Heart left ventricle (tissue), 16 donors: ENCODE measurements at regions not wholly inside any gene's neighbourhood (a gene's known extent, or its start where the extent isn't known, plus 50 kb on each side); places are given as distances from the start of the nearest gene placed in this dataset.
A peak's percentile ranks its signal among the peaks of the same experiment; 100 is the strongest.

Experiments used
- ATAC-seq, 4 donors: fragments of 200-7000 bp; cut with Tn5 transposase; one replicate each; pipeline ENCODE4 v1.9.1; 2020 to 2022; ENCODE audit warnings: moderate library complexity in 4 of 4, mild to moderate bottlenecking in 3 of 4, moderate number of reproducible peaks in 1 of 4
- DNase-seq, 5 donors: peaks; one replicate each; pipeline ENCODE4 v3.0.0-alpha.2; 2020
- H3K27ac ChIP-seq, 12 donors: fragments of 200-600 bp; sonication (generic) in 4 of 12; one replicate each; pipeline versions ENCODE4 v1.5.0 to v1.8.0; 2016 to 2022; ENCODE audit warnings: mild to moderate bottlenecking in 2 of 12
- H3K27me3 ChIP-seq, 9 donors: fragments of 200-600 bp; sonication (generic) in 2 of 9; one replicate each; pipeline versions ENCODE4 v1.5.1 to v1.8.0; 2016 to 2022; ENCODE audit warnings: mild to moderate bottlenecking in 3 of 9
- H3K36me3 ChIP-seq, 9 donors: fragments of 200-600 bp; sonication (generic) in 2 of 9; one replicate each; pipeline versions ENCODE4 v1.5.0 to v1.8.0; 2018 to 2022; ENCODE audit warnings: mild to moderate bottlenecking in 2 of 9
- H3K4me1 ChIP-seq, 12 donors: fragments of 200-600 bp; sonication (generic) in 4 of 12; one replicate each; pipeline versions ENCODE4 v1.5.0 to v1.8.0; 2016 to 2022; ENCODE audit warnings: mild to moderate bottlenecking in 3 of 12
- H3K4me3 ChIP-seq, 12 donors: fragments of 200-600 bp; sonication (generic) in 4 of 12; one replicate each; pipeline versions ENCODE4 v1.5.0 to v1.8.0; 2017 to 2022; ENCODE audit warnings: mild to moderate bottlenecking in 9 of 12, moderate library complexity in 4 of 12
- H3K9me3 ChIP-seq, 12 donors: fragments of 200-600 bp; sonication (generic) in 4 of 12; one replicate each; pipeline versions ENCODE4 v1.5.0 to v1.8.0; 2016 to 2022; ENCODE audit warnings: mild to moderate bottlenecking in 1 of 12
- POLR2A ChIP-seq, 2 donors: fragments of 450-650 bp; IDR thresholded peaks; one replicate each; pipeline ENCODE4 v1.6.1; 2017; ENCODE audit warnings: antibody characterized with exemption in 2 of 2, mild to moderate bottlenecking in 2 of 2, moderate library complexity in 2 of 2
- WGBS, 4 donors: extraction: QIAGEN DNeasy Blood & Tissue Kit in 2 of 4; methylation state at CpG; one replicate each; pipeline versions ENCODE4 v1.1.5 to v1.1.7; 2013 to 2018; 5-methylcytosine and 5-hydroxymethylcytosine counted together
- intact Hi-C, 10 donors: fragments of 100-400 bp; cut with DNase I; formaldehyde crosslinking; loops; one replicate each; pipeline versions ENCODE4 v1.11.1 to v1.14.2; 2022
- TF ChIP-seq, protein P1 (sequence below), 12 donors: fragments of 200-600 bp; sonication (generic) in 4 of 12; IDR thresholded peaks; one replicate each; pipeline versions ENCODE4 v1.5.0 to v1.8.0; 2018 to 2022; ENCODE audit warnings: antibody characterized with exemption in 12 of 12, mild to moderate bottlenecking in 5 of 12
- donor health status: ischemic (EF 13 %, LVEDD 7.1; RV severe dilation, severe dysfunction).
- donor health status: healthy with polysubstance abuse.
- donor health status: DM: no; HTN: yes; CAD: no.
- donor health status: DM: no; HTN: no; CAD: no.
- donor health status: ischemic (EF 25% LVEDD 6.9; RV normal size, moderate dysfunction).
- donor health status: ischemic (EF 25% LVEDD 5.7; RV mildly dilated, moderate dysfunction).
- donor health status: healthy.
- donor health status: DM: yes; HTN: yes; CAD: no.
- donor health status: ischemic (EF 35%, LVEDD 5.7; RV mildly dilated, moderate dysfunction).
- donor health status: nonischemic (EF 11% LVEDD 7.7; RV severe dilation, severe dysfunction).
- donor health status: DM: yes; HTN: yes; CAD: no.
- donor health status: PGD.
- donor health status: ischemic (EF 29% LVEDD 5.4; RV normal size, mild dysfunction).
- donor health status: nonischemic (EF 23%, LVEDD 6.1; RV moderate dilation, normal function).

DNA sequence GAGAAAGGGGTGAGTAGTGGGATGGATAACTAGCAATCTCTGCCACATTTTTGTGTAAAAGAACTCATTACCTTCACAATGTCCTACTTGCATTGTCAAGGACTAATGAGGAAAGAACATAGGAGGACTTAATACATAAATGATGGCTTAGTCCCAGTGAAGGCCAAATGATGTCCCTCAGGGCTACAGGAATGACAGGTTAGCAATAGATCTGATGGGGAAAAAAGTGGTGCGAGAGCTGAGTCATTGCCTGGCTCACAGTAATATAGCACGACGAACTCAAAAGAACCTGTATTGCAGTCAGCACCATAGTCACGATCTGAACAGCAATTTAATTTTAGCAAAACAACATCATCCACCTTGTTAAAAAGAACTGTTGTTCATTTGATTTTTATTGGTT, 70.9 kb upstream of the ARHGAP36 start:
- ATAC-seq (no peak), DNase-seq (no peak)
- TF ChIP-seq, protein P1, sequence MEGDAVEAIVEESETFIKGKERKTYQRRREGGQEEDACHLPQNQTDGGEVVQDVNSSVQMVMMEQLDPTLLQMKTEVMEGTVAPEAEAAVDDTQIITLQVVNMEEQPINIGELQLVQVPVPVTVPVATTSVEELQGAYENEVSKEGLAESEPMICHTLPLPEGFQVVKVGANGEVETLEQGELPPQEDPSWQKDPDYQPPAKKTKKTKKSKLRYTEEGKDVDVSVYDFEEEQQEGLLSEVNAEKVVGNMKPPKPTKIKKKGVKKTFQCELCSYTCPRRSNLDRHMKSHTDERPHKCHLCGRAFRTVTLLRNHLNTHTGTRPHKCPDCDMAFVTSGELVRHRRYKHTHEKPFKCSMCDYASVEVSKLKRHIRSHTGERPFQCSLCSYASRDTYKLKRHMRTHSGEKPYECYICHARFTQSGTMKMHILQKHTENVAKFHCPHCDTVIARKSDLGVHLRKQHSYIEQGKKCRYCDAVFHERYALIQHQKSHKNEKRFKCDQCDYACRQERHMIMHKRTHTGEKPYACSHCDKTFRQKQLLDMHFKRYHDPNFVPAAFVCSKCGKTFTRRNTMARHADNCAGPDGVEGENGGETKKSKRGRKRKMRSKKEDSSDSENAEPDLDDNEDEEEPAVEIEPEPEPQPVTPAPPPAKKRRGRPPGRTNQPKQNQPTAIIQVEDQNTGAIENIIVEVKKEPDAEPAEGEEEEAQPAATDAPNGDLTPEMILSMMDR (IDR thresholded peaks at IDR 0.05), result no peak
- TF ChIP-seq POLR2A (IDR thresholded peaks at IDR 0.05), result no peak
- intact Hi-C loops, result no loop called here
- 79 to 94% (median 89%) methylated on average over 4 of the region's 4 CpGs for WGBS, 4 donors
- Histone ChIP-seq H3K4me1 (no peaks in the 10 kb centered on the region), H3K27ac (no peak overlapping the region), H3K4me3 (no peak overlapping the region), H3K9me3 (no peaks in the 10 kb centered on the region), H3K36me3 (no peaks in the 10 kb centered on the region), H3K27me3 (peaks cover 0 to 49% (median 0%) of the 10 kb centered on the region in 9 donors)

DNA sequence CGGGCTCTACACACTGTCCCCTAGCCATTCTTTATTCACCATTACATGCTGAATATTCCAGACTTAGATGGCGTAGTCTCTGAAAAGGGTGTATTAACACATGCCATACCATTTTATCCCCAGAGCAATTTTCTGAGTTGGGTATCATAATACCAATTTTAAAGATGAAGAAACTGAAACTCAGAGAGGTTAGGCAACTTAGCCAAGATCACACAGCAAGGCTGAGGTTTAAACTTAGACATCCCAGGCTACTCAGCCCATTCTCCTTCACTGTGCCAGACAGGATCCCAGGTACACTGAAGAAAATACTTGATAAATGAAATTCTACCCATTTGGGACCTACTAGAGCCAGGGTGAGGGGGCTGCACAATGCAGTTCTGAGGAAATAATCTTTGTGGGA, 67.4 kb upstream of the ARHGAP36 start:
- intact Hi-C loops, result loop anchor here in 1 of 10 donors (10.0 kb wide), 1 partner anchor 644 kb away; no protein-coding TSS in a partner anchor
- no peak overlapping the region for H3K4me3 ChIP-seq

DNA sequence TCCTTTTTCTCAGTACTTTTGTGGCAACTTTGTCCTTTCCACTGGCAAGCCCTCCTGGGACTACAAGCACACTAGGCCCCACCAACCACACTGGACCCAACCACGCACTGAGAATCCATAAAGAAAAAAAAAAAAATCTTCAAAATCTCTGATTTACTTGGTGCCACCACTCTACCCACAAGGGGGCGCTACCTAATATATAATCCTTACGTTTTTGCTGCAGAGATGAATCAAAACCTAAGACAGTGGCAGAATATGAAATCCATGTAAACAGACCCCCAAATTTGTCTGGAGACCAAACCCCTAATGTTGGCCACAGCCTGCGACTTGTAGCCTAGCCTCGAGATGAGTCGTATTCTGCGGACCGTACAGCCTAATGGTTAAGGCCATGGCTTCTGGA, 63.5 kb upstream of the ARHGAP36 start:
- peaks cover 0 to 48% (median 0%) of the 10 kb centered on the region in 9 donors for H3K27me3 ChIP-seq
- DNase-seq (no peak), ATAC-seq (no peak)
- WGBS, 4 donors, result 39 to 48% (median 44%) methylated on average over 8 of the region's 8 CpGs
- no peaks in the 10 kb centered on the region for H3K36me3 ChIP-seq
- H3K4me1 ChIP-seq, result no peaks in the 10 kb centered on the region
- no peak overlapping the region for H3K27ac ChIP-seq
- no peak overlapping the region for H3K4me3 ChIP-seq
- no peaks in the 10 kb centered on the region for H3K9me3 ChIP-seq
- intact Hi-C loops, result loop anchor here in 1 of 10 donors (10.0 kb wide), 1 partner anchor 640 kb away; no protein-coding TSS in a partner anchor
- no peak for TF ChIP-seq POLR2A (IDR thresholded peaks at IDR 0.05)
- TF ChIP-seq, protein P1 (IDR thresholded peaks at IDR 0.05), result peak in 11 of 12 donors; percentile 6 to 56 (median 31)

More for the DNA sequence above, 67.4 kb upstream of the ARHGAP36 start:
- Histone ChIP-seq H3K27ac (no peak overlapping the region), H3K4me1 (no peaks in the 10 kb centered on the region), H3K9me3 (no peaks in the 10 kb centered on the region), H3K36me3 (no peaks in the 10 kb centered on the region), H3K27me3 (peaks cover 0 to 56% (median 0%) of the 10 kb centered on the region in 9 donors)
- ATAC-seq (no peak), DNase-seq (no peak)
- TF ChIP-seq, protein P1 (IDR thresholded peaks at IDR 0.05), result no peak
- TF ChIP-seq POLR2A (IDR thresholded peaks at IDR 0.05), result no peak
- WGBS, 4 donors, result 78 to 94% (median 86%) methylated on average over 2 of the region's 2 CpGs

DNA sequence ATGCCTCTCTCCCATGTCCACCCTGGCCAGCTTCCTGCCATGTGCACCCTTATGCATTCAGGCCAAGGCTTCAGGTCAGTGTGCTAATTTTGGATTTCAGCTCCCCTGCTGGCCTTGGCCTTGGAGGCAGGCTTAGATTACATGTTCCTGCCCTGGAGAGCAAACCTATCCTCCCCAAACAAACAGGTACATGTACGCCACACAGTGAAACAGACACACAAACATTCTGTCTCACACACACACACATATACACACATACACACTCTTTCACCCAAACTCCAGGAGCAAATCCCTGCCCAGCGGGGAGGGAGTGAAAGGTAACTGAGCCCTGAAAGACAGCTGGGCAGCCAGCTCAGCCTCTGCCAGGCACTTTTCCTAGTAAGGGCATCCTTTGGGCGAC, 62.7 kb upstream of the ARHGAP36 start:
- peaks cover 0 to 44% (median 0%) of the 10 kb centered on the region in 9 donors for H3K27me3 ChIP-seq
- no peaks in the 10 kb centered on the region for H3K4me1 ChIP-seq
- WGBS, 4 donors, result 61 to 87% (median 71%) methylated on average over 3 of the region's 3 CpGs
- H3K36me3 ChIP-seq, result no peaks in the 10 kb centered on the region
- peak; percentile 42 to 61 (median 52) for ATAC-seq
- DNase-seq, result no peak
- no peak for TF ChIP-seq POLR2A (IDR thresholded peaks at IDR 0.05)
- TF ChIP-seq, protein P1 (IDR thresholded peaks at IDR 0.05), result no peak
- H3K9me3 ChIP-seq, result no peaks in the 10 kb centered on the region
- no peak overlapping the region for H3K4me3 ChIP-seq
- intact Hi-C loops, result loop anchor here in 1 of 10 donors (10.0 kb wide), 1 partner anchor 639 kb away; no protein-coding TSS in a partner anchor
- H3K27ac ChIP-seq, result no peak overlapping the region
